Endothelial cell of hepatic sinusoid (primary cell): ENCODE measurements at regions not wholly inside any gene's neighbourhood (a gene's known extent, or its start where the extent isn't known, plus 50 kb on each side); places are given as distances from the start of the nearest gene placed in this dataset.

Experiments used
- in situ Hi-C: cut with HindIII; loops from 2 replicates; pipeline ENCODE4 v1.10.0; 2017; ENCODE audit warnings: low sequenced_read_pairs

DNA sequence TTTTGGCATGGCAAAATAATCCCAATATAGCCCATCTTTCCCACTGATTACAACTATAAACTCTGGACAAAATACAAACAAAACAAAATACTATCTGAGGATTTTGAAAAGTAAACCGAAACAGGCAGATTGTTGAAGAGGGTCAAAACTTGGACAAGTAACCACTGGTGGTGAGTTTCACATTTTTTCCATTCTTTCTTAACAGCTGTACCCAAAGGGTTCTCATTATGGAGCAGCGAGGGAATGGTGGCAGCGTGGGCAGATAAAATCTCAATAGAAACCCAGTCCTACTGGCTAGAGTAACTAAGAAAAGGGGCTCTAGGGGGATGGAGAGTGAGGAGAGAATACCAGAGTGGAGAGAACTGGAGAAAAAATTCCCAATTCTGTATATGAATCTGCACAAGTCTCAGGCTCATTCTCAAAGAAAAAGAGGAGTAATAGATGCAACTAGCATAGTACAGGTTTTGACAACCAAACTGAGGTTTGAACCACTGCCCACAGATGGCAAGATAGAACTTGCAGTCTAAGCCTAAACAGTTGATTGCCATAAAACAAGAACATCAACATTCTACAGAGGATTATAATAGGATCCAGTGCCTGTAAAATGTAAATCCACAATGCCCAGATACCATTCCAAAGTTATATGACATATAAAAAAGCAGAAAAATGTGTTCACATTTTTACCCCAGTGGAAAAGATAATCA is 284.5 kb downstream of the KCNRG start:
- in situ Hi-C loops, result no loop called here

- in situ Hi-C loops, result no loop called here
These were observed 288.9 kb downstream of the KCNRG start for GRCh38 chr13:50303963-50304721.

GRCh38 chr13:50306156-50306555 is 290.9 kb downstream of the KCNRG start:
- in situ Hi-C loops, result no loop called here

GRCh38 chr13:50309318-50309717 is 294.1 kb downstream of the KCNRG start:
- in situ Hi-C loops, result no loop called here

DNA sequence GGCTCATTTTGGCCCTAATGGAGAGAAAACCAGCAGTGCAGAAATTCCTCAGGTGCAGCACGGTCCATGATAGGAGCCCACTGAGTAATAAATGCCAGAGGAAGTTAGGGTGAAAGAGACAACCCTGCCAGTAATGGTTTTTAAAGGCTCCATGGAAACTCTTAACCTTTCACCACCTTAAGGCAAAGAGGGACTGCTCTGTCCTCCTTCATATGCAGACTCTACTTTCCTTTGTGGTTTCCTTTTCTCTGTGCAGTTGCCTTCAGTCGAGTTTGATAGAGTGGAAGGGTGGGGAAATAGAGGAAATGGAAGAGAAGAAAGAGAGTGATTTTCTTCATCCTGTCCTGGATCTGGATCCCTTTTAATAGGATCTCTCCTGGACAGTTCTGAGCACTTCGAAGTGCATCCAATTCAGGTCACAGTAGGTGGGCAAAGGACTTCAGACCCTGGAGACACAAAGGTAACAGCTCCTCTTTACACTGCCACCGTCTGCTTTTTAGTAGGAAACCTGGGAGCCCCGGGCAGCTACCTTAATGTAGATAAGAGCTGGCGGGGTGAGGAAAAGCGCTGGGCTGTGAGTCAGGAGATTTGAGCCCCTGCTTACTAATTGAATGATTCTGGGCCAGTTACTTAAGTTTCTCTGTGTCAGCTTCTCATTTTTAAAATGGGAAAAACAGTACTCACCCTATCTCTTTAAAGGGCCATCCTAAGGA is 294.8 kb downstream of the KCNRG start:
- in situ Hi-C loops, result no loop called here

- in situ Hi-C loops, result no loop called here
These were observed 295.5 kb downstream of the KCNRG start for GRCh38 chr13:50310734-50311133.

- in situ Hi-C loops, result no loop called here
These were observed 303.6 kb downstream of the KCNRG start for GRCh38 chr13:50318887-50319286.

DNA sequence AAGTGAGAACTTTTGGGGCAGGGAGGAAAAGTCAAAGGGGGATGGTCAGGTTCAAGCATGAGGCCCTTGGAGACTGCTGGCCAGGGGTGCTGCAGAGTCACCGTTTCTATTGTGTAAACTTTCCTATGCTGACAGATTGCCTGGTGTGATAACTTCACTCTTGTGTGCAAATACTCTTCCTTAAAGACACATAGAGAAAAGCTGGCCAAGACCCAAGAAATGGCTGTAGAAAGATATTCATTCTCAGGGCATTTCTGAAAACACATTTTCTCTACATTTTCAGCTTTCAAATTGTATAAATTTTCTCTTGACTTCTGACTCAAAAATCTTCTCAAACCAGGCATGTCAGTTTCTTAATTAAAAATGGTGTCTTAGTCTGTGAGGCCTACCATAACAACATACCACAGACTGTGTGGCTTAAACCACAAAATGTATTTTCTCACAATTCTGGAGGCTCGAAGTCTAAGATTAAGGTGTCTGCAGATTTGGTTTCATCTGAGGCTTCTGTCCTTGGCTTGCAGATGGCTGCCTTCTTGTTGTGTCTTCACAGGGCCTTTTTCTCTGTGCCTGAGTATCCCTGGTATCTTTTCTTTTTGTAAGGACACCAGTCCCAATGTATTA is 304.5 kb downstream of the KCNRG start:
- in situ Hi-C loops, result no loop called here

DNA sequence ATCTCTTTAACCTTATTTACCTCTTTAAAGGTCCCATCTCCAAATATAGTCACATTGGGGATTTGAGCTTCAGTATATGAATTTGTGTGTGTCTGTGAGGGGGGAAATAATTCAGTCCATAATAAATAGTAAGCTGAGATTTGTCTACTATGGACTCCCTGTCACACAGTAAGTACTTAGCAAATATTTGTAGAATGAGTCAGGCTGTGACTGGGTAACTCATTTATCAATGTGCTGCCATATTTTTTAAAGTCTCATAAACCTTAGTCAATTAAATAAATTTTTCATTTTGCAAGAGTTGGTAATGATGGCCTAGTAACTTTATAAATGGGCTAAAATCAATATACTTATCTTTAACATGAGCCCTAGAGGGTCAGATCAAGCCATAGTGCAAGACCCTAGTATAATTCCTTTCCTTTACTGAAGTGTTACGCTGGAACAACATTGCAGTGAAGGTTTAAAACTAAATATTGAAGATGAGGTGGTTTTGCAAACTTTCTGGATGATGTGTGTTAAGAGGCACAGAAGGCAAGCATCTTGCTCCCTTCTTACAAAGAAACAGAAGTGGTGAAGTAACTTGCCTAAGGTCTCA is 305.1 kb downstream of the KCNRG start:
- in situ Hi-C loops, result no loop called here

GRCh38 chr13:50322006-50322405 is 306.8 kb downstream of the KCNRG start:
- in situ Hi-C loops, result no loop called here

DNA sequence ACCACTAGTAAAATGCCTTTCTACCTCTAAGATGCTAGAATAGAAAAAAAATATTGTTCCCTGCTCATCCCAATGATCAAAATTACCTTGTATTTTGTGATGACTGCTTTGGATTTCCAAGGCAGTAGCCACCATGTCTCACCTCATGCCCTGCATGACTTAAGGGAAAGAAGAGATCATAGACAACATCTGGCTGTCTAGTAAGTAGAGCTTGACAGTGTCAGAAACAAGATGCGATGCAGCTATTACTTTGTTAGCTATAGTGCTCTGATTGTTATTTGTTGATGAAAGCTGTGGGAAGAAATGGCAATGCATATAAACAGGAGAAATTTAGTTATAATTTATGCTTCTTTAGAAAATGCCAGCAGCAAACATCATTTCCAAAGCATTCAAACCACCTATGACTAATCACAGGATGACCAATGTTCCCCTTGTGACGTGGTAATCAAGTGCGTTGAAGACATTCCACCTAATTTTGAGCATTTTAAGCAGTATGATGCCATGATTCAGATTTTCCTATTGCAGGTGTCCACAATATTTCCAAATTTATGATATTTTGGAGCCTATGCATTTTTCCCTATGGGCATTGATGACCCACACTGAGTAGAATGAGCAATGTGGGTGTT is 308.3 kb downstream of the KCNRG start:
- in situ Hi-C loops, result no loop called here

DNA sequence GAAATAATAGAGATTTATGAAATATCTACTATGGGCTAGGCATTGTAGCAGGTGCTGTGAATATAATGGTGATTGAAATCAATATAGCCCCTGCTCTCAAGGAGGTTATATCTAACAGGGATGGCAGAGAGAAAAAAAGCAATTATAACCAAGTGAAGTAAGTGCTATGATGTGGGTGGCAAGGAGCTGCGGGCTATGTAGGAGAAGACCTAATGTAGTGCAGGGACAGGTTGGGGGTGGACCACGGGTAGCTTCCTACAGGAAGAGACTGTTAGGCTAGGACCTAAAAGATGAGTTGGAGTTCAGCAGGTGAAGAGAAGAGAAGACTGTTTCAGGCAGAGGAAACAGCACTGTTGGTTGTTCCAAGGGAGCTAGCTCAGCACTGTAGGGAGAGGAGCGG is 311.0 kb downstream of the KCNRG start:
- in situ Hi-C loops, result no loop called here

DNA sequence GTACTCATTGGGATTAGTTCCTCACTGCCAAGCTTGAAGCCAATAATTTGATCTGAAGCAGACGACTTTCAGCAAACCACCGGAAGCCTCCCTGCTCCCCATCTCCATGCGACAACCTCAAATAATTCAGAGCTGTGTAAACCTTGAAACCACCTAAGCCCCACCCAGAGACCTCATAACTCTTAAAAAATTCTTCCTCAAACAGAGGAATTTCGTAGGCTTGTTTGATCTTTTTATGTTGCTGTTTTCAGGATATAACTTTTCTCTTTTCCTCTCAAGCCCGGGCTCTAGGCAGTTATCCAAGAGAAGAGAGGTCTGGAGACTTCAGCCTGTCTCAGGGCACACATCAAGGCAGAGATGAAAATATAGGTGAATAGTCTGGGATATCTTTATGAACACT is 311.6 kb downstream of the KCNRG start:
- in situ Hi-C loops, result no loop called here

DNA sequence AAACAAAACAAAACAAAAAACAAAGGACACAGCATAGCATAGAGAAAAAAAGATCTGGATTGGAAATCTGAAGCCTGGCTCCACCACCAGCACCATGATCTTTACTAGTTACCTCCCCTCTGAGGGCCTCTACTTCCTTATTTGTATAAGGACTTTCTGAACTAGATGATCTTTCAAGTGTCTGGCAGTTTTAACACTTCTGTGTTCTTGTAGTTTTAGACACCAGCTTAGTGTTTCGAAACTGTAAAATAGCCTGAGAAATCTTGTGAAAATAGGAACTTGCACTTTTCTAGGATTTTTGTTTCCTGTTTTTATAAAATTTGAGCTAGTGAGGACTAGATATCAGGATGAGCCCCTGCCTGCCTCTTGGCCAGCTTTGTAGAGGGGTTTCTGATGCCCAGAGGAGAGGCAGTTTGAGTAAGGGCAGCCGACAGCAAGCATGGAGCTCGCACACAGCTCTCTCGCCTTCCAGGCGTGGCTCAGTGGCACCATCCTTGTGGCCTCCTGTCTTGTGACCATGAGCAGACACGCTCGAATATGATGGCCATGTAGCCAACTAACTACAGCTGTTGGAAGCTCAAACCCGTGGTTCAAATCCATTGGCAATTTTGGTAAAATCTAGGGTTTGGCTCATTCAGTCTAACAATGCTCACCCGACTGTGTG is 319.0 kb downstream of the KCNRG start:
- in situ Hi-C loops, result no loop called here

- in situ Hi-C loops, result no loop called here
These were observed 319.7 kb downstream of the KCNRG start for GRCh38 chr13:50334944-50335343.

GRCh38 chr13:50339271-50339670 is 324.0 kb downstream of the KCNRG start:
- in situ Hi-C loops, result no loop called here

DNA sequence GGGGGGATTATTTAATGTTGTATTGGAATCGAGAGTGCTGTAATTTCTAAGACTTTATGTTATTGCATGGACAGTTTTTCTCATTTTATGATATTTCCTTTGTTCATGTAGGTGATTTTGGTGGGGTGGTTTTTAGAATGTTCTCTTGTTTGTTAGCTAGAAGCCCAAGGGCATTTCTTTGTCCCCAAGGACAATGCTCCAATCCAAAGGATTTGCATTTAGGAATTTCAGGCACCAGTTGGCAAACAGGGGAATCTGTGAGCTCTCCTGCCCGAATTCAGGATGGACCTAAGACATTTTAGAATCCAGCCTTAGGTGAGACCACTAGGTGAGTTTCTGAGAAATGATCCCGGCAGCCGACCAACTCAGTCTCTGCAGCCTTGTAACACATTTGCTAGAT is 324.9 kb downstream of the KCNRG start:
- in situ Hi-C loops, result no loop called here

DNA sequence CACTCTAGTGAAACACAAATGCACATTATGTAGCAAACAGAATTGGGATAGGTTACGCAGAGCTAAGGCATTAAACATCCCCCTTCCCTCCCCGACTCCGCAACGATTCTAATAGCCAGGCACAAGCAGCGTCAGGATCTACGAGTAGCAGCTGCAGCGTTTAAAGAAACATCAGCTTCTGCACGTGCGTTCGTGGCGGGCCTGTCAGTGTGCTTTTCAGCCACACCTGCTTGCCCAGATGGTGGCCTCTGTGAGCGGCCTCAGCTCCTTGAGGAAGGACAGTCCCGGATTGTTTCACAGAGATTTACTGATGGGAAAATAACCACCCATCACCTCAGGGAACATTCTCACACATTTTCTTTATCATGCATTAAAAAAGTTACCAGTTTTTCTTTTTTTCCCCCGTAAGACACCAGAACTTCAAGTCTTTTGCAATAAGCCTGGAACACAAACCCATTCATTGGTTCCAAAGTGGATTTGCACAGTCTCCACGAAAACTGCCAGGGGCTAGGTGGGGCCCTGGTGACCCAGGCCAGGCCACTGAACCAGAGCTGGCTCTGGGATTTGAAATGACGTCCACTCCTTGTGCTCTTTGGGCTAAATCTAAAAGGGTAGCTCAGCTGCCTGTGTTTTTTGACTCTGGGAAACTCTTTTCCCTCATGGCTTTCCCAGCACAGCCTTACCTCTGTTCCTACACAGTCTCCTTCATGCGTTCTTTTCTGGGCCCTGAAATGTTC is 325.5 kb downstream of the KCNRG start:
- in situ Hi-C loops, result no loop called here

GRCh38 chr13:50341526-50341925 is 326.3 kb downstream of the KCNRG start:
- in situ Hi-C loops, result no loop called here
